ENCODE measurements at regions not wholly inside any gene's neighbourhood (a gene's known extent, or its start where the extent isn't known, plus 50 kb on each side); places are given as distances from the start of the nearest gene placed in this dataset.

GRCh38 chr11:27285761-27286160, 77.3 kb downstream of the CCDC34 start:
- Histone ChIP-seq H3K9me3 (ENCODE audit: control insufficient read depth in 1 of 2, insufficient read depth in 1 of 2, low read depth in 1 of 2, low read length in 2 of 2) (peaks cover 0 to 4% of the 10 kb centered on the region in 2 experiments; a peak in 1 of 4 replicates), H3K27ac (ENCODE audit: low read depth, low read length) (no peak overlapping the region), H3K9ac (ENCODE audit: low read length) (no peak overlapping the region), H3K4me3 (replicated peaks in 1 of 2; ENCODE audit: low read depth in 1 of 2, low read length in 2 of 2) (no peak overlapping the region), H3K9me2 (ENCODE audit: insufficient read depth) (no peaks in the 10 kb centered on the region), H4K20me1 (ENCODE audit: insufficient read depth) (no peaks in the 10 kb centered on the region), H3K79me2 (ENCODE audit: insufficient read depth, low read length) (no peaks in the 10 kb centered on the region), H3K27me3 (ENCODE audit: insufficient read depth, low read length) (no peaks in the 10 kb centered on the region), H2AFZ (ENCODE audit: low read depth, low read length, poor library complexity, severe bottlenecking) (no peak overlapping the region), H3K4me2 (ENCODE audit: low read length) (no peak overlapping the region), H3K36me3 (ENCODE audit: control insufficient read depth in 1 of 2, insufficient read depth in 2 of 2, low read length in 2 of 2) (no peaks in the 10 kb centered on the region), H3K4me1 (ENCODE audit: control insufficient read depth in 1 of 2, insufficient read depth in 2 of 2, low read length in 2 of 2) (no peaks in the 10 kb centered on the region)
- ChIA-PET RAD21 (ENCODE audit: low non-redundant PET in 1 of 2, low total read pairs in 2 of 2, uncharacterized antibody in 2 of 2, unreplicated experiment in 2 of 2) (no interaction called here), POLR2A (no interaction called here), CTCF (no interaction called here)
- ATAC-seq (no peak), DNase-seq (ENCODE audit: low read depth, low spot score) (no peak)
- BruUV-seq (replicated peaks) = no TSS peak
- no peak for TF ChIP-seq MAX (IDR thresholded peaks at IDR 0.05)
- TF ChIP-seq SP1 (IDR thresholded peaks at IDR 0.05; ENCODE audit: low read depth) = no peak
- TF ChIP-seq POLR2A (IDR thresholded peaks at IDR 0.05; ENCODE audit: borderline replicate concordance, extremely low read depth, insufficient read depth, insufficient read length) = no peak
- TF ChIP-seq EZH2phosphoT487 (IDR thresholded peaks at IDR 0.05; ENCODE audit: borderline replicate concordance) = no peak
- TF ChIP-seq, protein P1, sequence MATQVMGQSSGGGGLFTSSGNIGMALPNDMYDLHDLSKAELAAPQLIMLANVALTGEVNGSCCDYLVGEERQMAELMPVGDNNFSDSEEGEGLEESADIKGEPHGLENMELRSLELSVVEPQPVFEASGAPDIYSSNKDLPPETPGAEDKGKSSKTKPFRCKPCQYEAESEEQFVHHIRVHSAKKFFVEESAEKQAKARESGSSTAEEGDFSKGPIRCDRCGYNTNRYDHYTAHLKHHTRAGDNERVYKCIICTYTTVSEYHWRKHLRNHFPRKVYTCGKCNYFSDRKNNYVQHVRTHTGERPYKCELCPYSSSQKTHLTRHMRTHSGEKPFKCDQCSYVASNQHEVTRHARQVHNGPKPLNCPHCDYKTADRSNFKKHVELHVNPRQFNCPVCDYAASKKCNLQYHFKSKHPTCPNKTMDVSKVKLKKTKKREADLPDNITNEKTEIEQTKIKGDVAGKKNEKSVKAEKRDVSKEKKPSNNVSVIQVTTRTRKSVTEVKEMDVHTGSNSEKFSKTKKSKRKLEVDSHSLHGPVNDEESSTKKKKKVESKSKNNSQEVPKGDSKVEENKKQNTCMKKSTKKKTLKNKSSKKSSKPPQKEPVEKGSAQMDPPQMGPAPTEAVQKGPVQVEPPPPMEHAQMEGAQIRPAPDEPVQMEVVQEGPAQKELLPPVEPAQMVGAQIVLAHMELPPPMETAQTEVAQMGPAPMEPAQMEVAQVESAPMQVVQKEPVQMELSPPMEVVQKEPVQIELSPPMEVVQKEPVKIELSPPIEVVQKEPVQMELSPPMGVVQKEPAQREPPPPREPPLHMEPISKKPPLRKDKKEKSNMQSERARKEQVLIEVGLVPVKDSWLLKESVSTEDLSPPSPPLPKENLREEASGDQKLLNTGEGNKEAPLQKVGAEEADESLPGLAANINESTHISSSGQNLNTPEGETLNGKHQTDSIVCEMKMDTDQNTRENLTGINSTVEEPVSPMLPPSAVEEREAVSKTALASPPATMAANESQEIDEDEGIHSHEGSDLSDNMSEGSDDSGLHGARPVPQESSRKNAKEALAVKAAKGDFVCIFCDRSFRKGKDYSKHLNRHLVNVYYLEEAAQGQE (IDR thresholded peaks at IDR 0.05; ENCODE audit: low read depth) = no peak
- TF ChIP-seq TCF7L2 (IDR thresholded peaks at IDR 0.05; ENCODE audit: borderline replicate concordance, extremely low read depth, insufficient read depth, insufficient read length) = no peak
- TF ChIP-seq, protein P2, sequence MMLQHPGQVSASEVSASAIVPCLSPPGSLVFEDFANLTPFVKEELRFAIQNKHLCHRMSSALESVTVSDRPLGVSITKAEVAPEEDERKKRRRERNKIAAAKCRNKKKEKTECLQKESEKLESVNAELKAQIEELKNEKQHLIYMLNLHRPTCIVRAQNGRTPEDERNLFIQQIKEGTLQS (IDR thresholded peaks at IDR 0.05) = no peak
- no peak for TF ChIP-seq ZNF274 (IDR thresholded peaks at IDR 0.05; ENCODE audit: low read depth, low read length)
- no peak for TF ChIP-seq SIN3A (IDR thresholded peaks at IDR 0.05; ENCODE audit: low read depth)
- no peak for TF ChIP-seq EGR1 (IDR thresholded peaks at IDR 0.05; ENCODE audit: low read depth)
- TF ChIP-seq JUND (IDR thresholded peaks at IDR 0.05) = no peak
- TF ChIP-seq ELF1 (IDR thresholded peaks at IDR 0.05; ENCODE audit: borderline replicate concordance, low read depth) = no peak
- no peak for TF ChIP-seq EZH2 (IDR thresholded peaks at IDR 0.05)
- TF ChIP-seq SRF (IDR thresholded peaks at IDR 0.05; ENCODE audit: low read depth) = no peak
- TF ChIP-seq, protein P3, sequence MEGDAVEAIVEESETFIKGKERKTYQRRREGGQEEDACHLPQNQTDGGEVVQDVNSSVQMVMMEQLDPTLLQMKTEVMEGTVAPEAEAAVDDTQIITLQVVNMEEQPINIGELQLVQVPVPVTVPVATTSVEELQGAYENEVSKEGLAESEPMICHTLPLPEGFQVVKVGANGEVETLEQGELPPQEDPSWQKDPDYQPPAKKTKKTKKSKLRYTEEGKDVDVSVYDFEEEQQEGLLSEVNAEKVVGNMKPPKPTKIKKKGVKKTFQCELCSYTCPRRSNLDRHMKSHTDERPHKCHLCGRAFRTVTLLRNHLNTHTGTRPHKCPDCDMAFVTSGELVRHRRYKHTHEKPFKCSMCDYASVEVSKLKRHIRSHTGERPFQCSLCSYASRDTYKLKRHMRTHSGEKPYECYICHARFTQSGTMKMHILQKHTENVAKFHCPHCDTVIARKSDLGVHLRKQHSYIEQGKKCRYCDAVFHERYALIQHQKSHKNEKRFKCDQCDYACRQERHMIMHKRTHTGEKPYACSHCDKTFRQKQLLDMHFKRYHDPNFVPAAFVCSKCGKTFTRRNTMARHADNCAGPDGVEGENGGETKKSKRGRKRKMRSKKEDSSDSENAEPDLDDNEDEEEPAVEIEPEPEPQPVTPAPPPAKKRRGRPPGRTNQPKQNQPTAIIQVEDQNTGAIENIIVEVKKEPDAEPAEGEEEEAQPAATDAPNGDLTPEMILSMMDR (IDR thresholded peaks at IDR 0.05 in 2 of 3, conservative IDR thresholded peaks at IDR 0.05 in 1 of 3; ENCODE audit: borderline replicate concordance in 1 of 3, insufficient read depth in 1 of 3, low read depth in 2 of 3, low read length in 2 of 3) = no peak
- no peak for TF ChIP-seq POLR2AphosphoS5 (IDR thresholded peaks at IDR 0.05; ENCODE audit: low read depth, low read length)
- no peak for TF ChIP-seq FOSL1 (IDR thresholded peaks at IDR 0.05; ENCODE audit: low read depth)
- intact Hi-C loops (cut with micrococcal nuclease) = no loop called here

Measured in HCT116 (cell line).